B cell (primary cell): ENCODE measurements at regions not wholly inside any gene's neighbourhood (a gene's known extent, or its start where the extent isn't known, plus 50 kb on each side); places are given as distances from the start of the nearest gene placed in this dataset.

ENCODE experiments used
- ATAC-seq: fragments of 200-7000 bp; cut with Tn5 transposase; one replicate; pipeline ENCODE4 v1.10.0; 2021; ENCODE audit warnings: low read depth, mild to moderate bottlenecking, moderate number of reproducible peaks, moderate library complexity
- CTCF ChIA-PET: fragments of 350-600 bp; sonication (Branson Sonifier 250); formaldehyde crosslinking; loops from one replicate; lab custom pipeline; 2021; ENCODE audit warnings: antibody characterized with exemption, inconsistent platforms; lab: Charles Lee
- POLR2A ChIA-PET: fragments of 350-600 bp; sonication (Branson Sonifier 250); formaldehyde crosslinking; loops from one replicate; lab custom pipeline; 2021; ENCODE audit warnings: antibody characterized with exemption; lab: Charles Lee
- DNase-seq: peaks from one replicate; pipeline ENCODE4 v3.0.0; 2013
- H2AFZ ChIP-seq: 2 replicates; pipeline ENCODE4 v1.6.1; 2012; ENCODE audit warnings: mild to moderate bottlenecking, low read depth, low read length; ENCODE audit not compliant: insufficient read depth, poor library complexity, severe bottlenecking
- H3K27ac ChIP-seq, 2 donors: 1 replicate in 1 of 2; 2 replicates in 1 of 2; pipeline ENCODE4 v1.5.1; 2012 to 2013; ENCODE audit warnings: low read length in 2 of 2, mild to moderate bottlenecking in 2 of 2, moderate library complexity in 1 of 2
- H3K27me3 ChIP-seq, 4 experiments: fragments of 200-600 bp in 1 of 4; sonication (generic) in 1 of 4; replicated peaks in 1 of 4; 1 replicate in 2 of 4; 2 replicates in 2 of 4; pipeline versions ENCODE4 v1.6.1 to v1.7.0; 2013 to 2016; ENCODE audit warnings: low read length in 3 of 4, mild to moderate bottlenecking in 2 of 4, mixed read lengths in 1 of 4, moderate library complexity in 1 of 4; ENCODE audit not compliant: insufficient read depth in 4 of 4, control insufficient read depth in 3 of 4; ENCODE audit errors: control extremely low read depth in 1 of 4
- H3K36me3 ChIP-seq, 2 experiments: replicated peaks in 1 of 2; 1 replicate in 1 of 2; 2 replicates in 1 of 2; pipeline versions ENCODE4 v1.6.1 to v1.7.1; 2013; ENCODE audit warnings: low read length in 1 of 2; ENCODE audit not compliant: insufficient read depth in 2 of 2, control insufficient read depth in 1 of 2; ENCODE audit errors: control extremely low read depth in 1 of 2, extremely low read depth in 1 of 2
- H3K4me1 ChIP-seq, 2 donors: fragments of 200-600 bp in 1 of 2; sonication (generic) in 1 of 2; 1 replicate in 1 of 2; 2 replicates in 1 of 2; pipeline versions ENCODE4 v1.5.1 to v1.6.1; 2013 to 2017; ENCODE audit warnings: low read length in 2 of 2; ENCODE audit not compliant: control insufficient read depth in 2 of 2, insufficient read depth in 2 of 2
- H3K4me2 ChIP-seq: replicated peaks from 2 replicates; pipeline ENCODE3; 2012; ENCODE audit warnings: mild to moderate bottlenecking, low read depth, low read length; ENCODE audit not compliant: poor library complexity, severe bottlenecking
- H3K4me3 ChIP-seq, 5 experiments: fragments of 200-600 bp in 1 of 5; sonication (generic) in 1 of 5; 1 replicate in 3 of 5; 2 replicates in 2 of 5; pipeline versions ENCODE4 v1.5.1 to v1.7.0; 2011 to 2016; ENCODE audit warnings: low read length in 4 of 5, mild to moderate bottlenecking in 4 of 5, low read depth in 2 of 5, control low read depth in 1 of 5, moderate library complexity in 1 of 5; ENCODE audit not compliant: insufficient read depth in 1 of 5; ENCODE audit errors: control extremely low read depth in 1 of 5, extremely low read depth in 1 of 5
- H3K79me2 ChIP-seq: fragments of 200-600 bp; sonication (generic); one replicate; pipeline ENCODE4 v1.6.0; 2016; ENCODE audit warnings: low read length; ENCODE audit not compliant: control insufficient read depth, insufficient read depth
- H3K9ac ChIP-seq: fragments of 200-600 bp; sonication (generic); 2 replicates; pipeline ENCODE4 v1.6.1; 2017; ENCODE audit warnings: mild to moderate bottlenecking, low read length, moderate library complexity
- H3K9me3 ChIP-seq, 3 donors: one replicate each; pipeline versions ENCODE4 v1.6.1 to v1.7.1; 2013; ENCODE audit warnings: low read length in 2 of 3; ENCODE audit not compliant: control insufficient read depth in 2 of 3, insufficient read depth in 1 of 3; ENCODE audit errors: control extremely low read depth in 1 of 3
- H4K20me1 ChIP-seq: 2 replicates; pipeline ENCODE4 v1.6.0; 2012; ENCODE audit warnings: mild to moderate bottlenecking, low read length; ENCODE audit not compliant: insufficient read depth, control insufficient read depth, poor library complexity, severe bottlenecking
- H3K27ac Mint-ChIP-seq: one replicate; pipeline ENCODE4 v1.8.0; 2021; ENCODE audit warnings: mixed read lengths
- H3K27me3 Mint-ChIP-seq: one replicate; pipeline ENCODE4 v1.8.0; 2021; ENCODE audit warnings: mixed read lengths
- H3K4me1 Mint-ChIP-seq: one replicate; pipeline ENCODE4 v1.8.0; 2021; ENCODE audit warnings: mixed read lengths
- H3K4me3 Mint-ChIP-seq: one replicate; pipeline ENCODE4 v1.8.0; 2021; ENCODE audit warnings: mixed read lengths
- H3K9me3 Mint-ChIP-seq: one replicate; pipeline ENCODE4 v1.8.0; 2022; ENCODE audit warnings: mixed read lengths; ENCODE audit not compliant: insufficient read depth
- CTCF ChIP-seq: fragments of 200-600 bp; IDR thresholded peaks from one replicate; pipeline ENCODE4 v1.8.0; 2022; ENCODE audit warnings: antibody characterized with exemption, mild to moderate bottlenecking
- EZH2 ChIP-seq: IDR thresholded peaks from 2 replicates; pipeline ENCODE4 v1.6.1; 2012; ENCODE audit warnings: borderline replicate concordance, low read depth, mild to moderate bottlenecking, moderate library complexity, low read length; ENCODE audit not compliant: insufficient read depth, poor library complexity, severe bottlenecking
- WGBS: methylation state at CpG from one replicate; pipeline ENCODE4 v1.1.5; 2013; ENCODE audit warnings: missing lambda C conversion rate; ENCODE audit not compliant: insufficient coverage; 5-methylcytosine and 5-hydroxymethylcytosine counted together
- intact Hi-C: fragments of 100-400 bp; cut with micrococcal nuclease; formaldehyde crosslinking; loops from one replicate; pipeline ENCODE4 v1.10.0; 2022

- Histone ChIP-seq H3K4me3 (no peak overlapping the region), H3K9me3 (no peaks in the 10 kb centered on the region), H2AFZ (no peak overlapping the region), H4K20me1 (no peaks in the 10 kb centered on the region), H3K27me3 (peaks cover 0 to 3% (median 0%) of the 10 kb centered on the region in 4 experiments), H3K79me2 (no peaks in the 10 kb centered on the region), H3K9ac (no peak overlapping the region), H3K4me2 (no peak overlapping the region), H3K4me1 (no peaks in the 10 kb centered on the region), H3K27ac (no peak overlapping the region), H3K36me3 (no peaks in the 10 kb centered on the region)
- DNase-seq (no peak), ATAC-seq (no peak)
- no peaks in the 10 kb centered on the region for H3K4me1 Mint-ChIP-seq
- no peaks in the 10 kb centered on the region for H3K9me3 Mint-ChIP-seq
- TF ChIP-seq EZH2 (no peak), CTCF (no peak)
- whole genome bisulfite sequencing: 72% methylated on average over 2 of the region's 11 CpGs
- ChIA-PET CTCF (no interaction called here), POLR2A (no interaction called here)
- H3K27ac Mint-ChIP-seq: no peak overlapping the region
- H3K27me3 Mint-ChIP-seq: peaks cover 18% of the 10 kb centered on the region
- no peak overlapping the region for H3K4me3 Mint-ChIP-seq
- intact Hi-C loops: no loop called here
Measured at GRCh38 chr11:119980431-119980830, 157.5 kb downstream of the TRIM29 start.

DNA sequence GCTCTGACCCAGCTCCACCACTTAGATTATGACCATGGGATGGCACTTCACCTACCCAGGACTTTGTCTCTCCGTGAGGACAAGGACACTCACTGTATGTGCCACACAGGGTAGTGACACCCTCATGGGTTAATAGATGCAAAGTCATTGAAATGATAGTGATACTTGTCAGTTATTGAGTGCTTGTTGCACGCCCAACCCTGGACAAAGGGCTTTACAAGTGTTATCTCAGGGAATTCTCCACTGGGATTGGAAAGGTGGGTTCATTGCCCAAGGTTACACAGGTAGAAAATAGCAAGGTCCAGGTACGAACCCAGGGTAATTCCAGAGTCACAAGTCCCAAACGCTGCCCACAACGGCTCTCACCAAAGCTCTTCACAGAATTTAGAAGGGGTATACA, 158.2 kb downstream of the TRIM29 start:
- Histone ChIP-seq H3K36me3 (no peaks in the 10 kb centered on the region), H3K9ac (no peak overlapping the region), H4K20me1 (no peaks in the 10 kb centered on the region), H3K4me3 (no peak overlapping the region), H3K27ac (no peak overlapping the region), H3K4me2 (no peak overlapping the region), H3K79me2 (no peaks in the 10 kb centered on the region), H3K27me3 (no peaks in the 10 kb centered on the region), H3K9me3 (no peaks in the 10 kb centered on the region), H3K4me1 (no peaks in the 10 kb centered on the region), H2AFZ (no peak overlapping the region)
- ChIA-PET POLR2A (no interaction called here), CTCF (no interaction called here)
- DNase-seq (no peak), ATAC-seq (no peak)
- intact Hi-C loops: no loop called here
- Mint-ChIP-seq H3K9me3 (no peaks in the 10 kb centered on the region), H3K4me1 (no peaks in the 10 kb centered on the region), H3K27me3 (peaks cover 19% of the 10 kb centered on the region), H3K27ac (no peak overlapping the region), H3K4me3 (no peak overlapping the region)
- TF ChIP-seq EZH2 (no peak), CTCF (no peak)
- 67% methylated on average over 5 of the region's 5 CpGs for WGBS
